A673 (cell line): ENCODE measurements at regions not wholly inside any gene's neighbourhood (a gene's known extent, or its start where the extent isn't known, plus 50 kb on each side); places are given as distances from the start of the nearest gene placed in this dataset.

Experiments used
- BruUV-seq: library from RNA; stranded (reverse); fragments of 400-500 nt; replicated peaks from 2 replicates; lab custom pipeline; 2021; lab: Mats Ljungman, UMichigan
- CTCF ChIA-PET: fragments of 300-600 bp; sonication (Branson Sonifier 250); formaldehyde crosslinking; loops from one replicate; lab custom pipeline; 2022; ENCODE audit warnings: antibody characterized with exemption; lab: Charles Lee
- POLR2A ChIA-PET: fragments of 300-600 bp; sonication (Branson Sonifier 250); formaldehyde crosslinking; loops from one replicate; lab custom pipeline; 2022; ENCODE audit warnings: antibody characterized with exemption; ENCODE audit not compliant: low non-redundant PET; lab: Charles Lee
- DNase-seq: peaks from one replicate; pipeline ENCODE4 v3.0.0-alpha.2; 2015; ENCODE audit warnings: low spot score
- H3K27ac ChIP-seq: fragments of 200-600 bp; sonication (generic); 2 replicates; pipeline ENCODE4 v1.5.1; 2016; ENCODE audit warnings: mixed run types, low read depth, mild to moderate bottlenecking, mixed read lengths, antibody characterized with exemption, low read length; ENCODE audit not compliant: poor library complexity, severe bottlenecking
- H3K27me3 ChIP-seq: fragments of 200-600 bp; sonication (generic); replicated peaks from 2 replicates; pipeline ENCODE4 v1.6.1; 2017; ENCODE audit warnings: mixed run types, low read depth, mild to moderate bottlenecking, mixed read lengths, antibody characterized with exemption, low read length; ENCODE audit not compliant: insufficient read depth, poor library complexity
- H3K36me3 ChIP-seq: fragments of 200-600 bp; sonication (generic); 2 replicates; pipeline ENCODE4 v1.6.1; 2016; ENCODE audit warnings: mixed run types, mild to moderate bottlenecking, mixed read lengths, antibody characterized with exemption, low read length; ENCODE audit not compliant: insufficient read depth, poor library complexity, severe bottlenecking
- H3K4me1 ChIP-seq: fragments of 200-600 bp; sonication (generic); 2 replicates; pipeline ENCODE4 v1.6.1; 2017; ENCODE audit warnings: mixed run types, mild to moderate bottlenecking, mixed read lengths, antibody characterized with exemption, low read length; ENCODE audit not compliant: insufficient read depth, poor library complexity, severe bottlenecking
- H3K4me3 ChIP-seq: fragments of 200-600 bp; sonication (generic); 2 replicates; pipeline ENCODE4 v1.5.1; 2016; ENCODE audit warnings: low read depth, mixed run types, mild to moderate bottlenecking, mixed read lengths, low read length; ENCODE audit not compliant: poor library complexity, severe bottlenecking
- H3K9me3 ChIP-seq: fragments of 200-600 bp; sonication (generic); 2 replicates; pipeline ENCODE4 v1.6.1; 2016; ENCODE audit warnings: mixed run types, low read depth, mild to moderate bottlenecking, mixed read lengths, antibody characterized with exemption, low read length; ENCODE audit not compliant: poor library complexity, severe bottlenecking
- EZH2 ChIP-seq: fragments of 200-600 bp; sonication (generic); IDR thresholded peaks from 2 replicates; pipeline ENCODE4 v1.6.1; 2017; ENCODE audit warnings: borderline replicate concordance, low read depth, mild to moderate bottlenecking, mixed read lengths, antibody characterized with exemption, low read length; ENCODE audit not compliant: poor library complexity, severe bottlenecking
- intact Hi-C: fragments of 100-400 bp; cut with micrococcal nuclease; formaldehyde crosslinking; loops from one replicate; pipeline ENCODE4 v1.10.0; 2022; ENCODE audit not compliant: unreplicated experiment
- TF ChIP-seq, protein P1 (sequence below): fragments of 300-800, 200-600 bp; sonication (generic); conservative IDR thresholded peaks from 2 replicates; pipeline ENCODE4 v1.5.1; 2017; ENCODE audit warnings: low read depth, mild to moderate bottlenecking, antibody characterized with exemption, low read length, moderate library complexity, mixed read lengths

DNA sequence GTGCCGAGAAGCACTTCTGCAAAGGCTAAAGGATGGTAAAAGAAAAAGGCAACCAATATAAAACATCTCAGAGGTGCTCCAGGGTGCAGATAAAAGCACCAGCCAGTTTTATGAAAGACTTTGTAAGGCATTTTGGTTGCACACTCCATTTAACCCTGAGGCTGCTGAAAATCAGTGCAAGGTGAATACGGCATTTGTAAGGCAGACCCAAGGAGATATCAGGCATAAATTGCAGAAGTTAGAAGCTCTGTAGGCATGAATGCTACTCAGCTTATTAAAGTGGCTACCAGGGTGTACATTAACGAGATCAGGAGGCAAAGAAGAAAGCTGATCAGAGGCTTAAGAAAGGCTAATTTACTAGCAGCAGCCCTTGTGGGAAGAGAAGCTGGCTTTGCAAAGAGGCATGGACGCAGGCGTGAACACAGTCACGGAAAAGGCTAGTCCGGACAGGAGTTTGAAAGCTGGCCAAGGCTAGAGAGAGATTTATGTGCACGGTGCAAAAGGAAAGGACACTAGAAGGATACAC lies 99.6 kb downstream of the ZNF429 start:
- CTCF ChIA-PET: no interaction called here
- Histone ChIP-seq H3K4me3 (peak overlapping the region; percentile 19), H3K4me1 (no peaks in the 10 kb centered on the region), H3K9me3 (peaks cover 21% of the 10 kb centered on the region), H3K27ac (no peak overlapping the region), H3K36me3 (no peaks in the 10 kb centered on the region), H3K27me3 (no peaks in the 10 kb centered on the region)
- intact Hi-C loops: no loop called here
- no TSS peak for BruUV-seq
- POLR2A ChIA-PET: no interaction called here
- no peak for DNase-seq
- TF ChIP-seq EZH2: no peak
- TF ChIP-seq, protein P1, sequence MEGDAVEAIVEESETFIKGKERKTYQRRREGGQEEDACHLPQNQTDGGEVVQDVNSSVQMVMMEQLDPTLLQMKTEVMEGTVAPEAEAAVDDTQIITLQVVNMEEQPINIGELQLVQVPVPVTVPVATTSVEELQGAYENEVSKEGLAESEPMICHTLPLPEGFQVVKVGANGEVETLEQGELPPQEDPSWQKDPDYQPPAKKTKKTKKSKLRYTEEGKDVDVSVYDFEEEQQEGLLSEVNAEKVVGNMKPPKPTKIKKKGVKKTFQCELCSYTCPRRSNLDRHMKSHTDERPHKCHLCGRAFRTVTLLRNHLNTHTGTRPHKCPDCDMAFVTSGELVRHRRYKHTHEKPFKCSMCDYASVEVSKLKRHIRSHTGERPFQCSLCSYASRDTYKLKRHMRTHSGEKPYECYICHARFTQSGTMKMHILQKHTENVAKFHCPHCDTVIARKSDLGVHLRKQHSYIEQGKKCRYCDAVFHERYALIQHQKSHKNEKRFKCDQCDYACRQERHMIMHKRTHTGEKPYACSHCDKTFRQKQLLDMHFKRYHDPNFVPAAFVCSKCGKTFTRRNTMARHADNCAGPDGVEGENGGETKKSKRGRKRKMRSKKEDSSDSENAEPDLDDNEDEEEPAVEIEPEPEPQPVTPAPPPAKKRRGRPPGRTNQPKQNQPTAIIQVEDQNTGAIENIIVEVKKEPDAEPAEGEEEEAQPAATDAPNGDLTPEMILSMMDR: no peak
